Neuron (in vitro differentiated cells): ENCODE measurements at regions not wholly inside any gene's neighbourhood (a gene's known extent, or its start where the extent isn't known, plus 50 kb on each side); places are given as distances from the start of the nearest gene placed in this dataset.

Source experiments
- H2AFZ ChIP-seq: one replicate; pipeline ENCODE4 v1.6.1; 2013; ENCODE audit warnings: low read depth, mild to moderate bottlenecking, inconsistent platforms, low read length, moderate library complexity
- H3K27me3 ChIP-seq: one replicate; pipeline ENCODE4 v1.6.1; 2013; ENCODE audit warnings: low read length; ENCODE audit not compliant: insufficient read depth
- H3K36me3 ChIP-seq: one replicate; pipeline ENCODE4 v1.6.1; 2013; ENCODE audit warnings: low read length; ENCODE audit not compliant: insufficient read depth
- H3K4me1 ChIP-seq: one replicate; pipeline ENCODE4 v1.6.1; 2013; ENCODE audit warnings: low read length; ENCODE audit not compliant: insufficient read depth
- H3K4me3 ChIP-seq: 2 replicates; pipeline ENCODE4 v1.5.1; 2013; ENCODE audit warnings: mild to moderate bottlenecking, low read length, moderate library complexity
- H3K9me3 ChIP-seq: one replicate; pipeline ENCODE4 v1.6.1; 2013; ENCODE audit warnings: low read length

DNA sequence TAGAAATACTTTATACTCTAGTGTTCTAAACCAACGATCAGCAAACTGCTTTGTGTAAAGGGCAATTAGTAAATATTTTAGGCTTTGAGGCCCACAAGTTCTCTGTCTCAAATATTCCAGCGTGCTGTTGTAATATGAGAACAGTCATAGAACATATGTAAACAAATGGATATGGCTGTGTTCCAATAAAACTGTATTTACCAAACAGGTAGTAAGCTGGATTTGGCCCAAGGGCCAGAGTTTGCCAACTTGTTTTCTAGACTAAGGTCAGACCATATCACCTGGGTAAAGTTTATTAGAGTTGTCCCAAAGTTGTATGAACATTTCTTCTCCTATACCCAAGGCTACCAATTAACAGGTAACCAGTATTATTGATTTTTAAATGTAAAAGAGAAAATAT is 303.2 kb upstream of the MC4R start:
- no peaks in the 10 kb centered on the region for H3K4me1 ChIP-seq
- no peak overlapping the region for H3K4me3 ChIP-seq
- no peak overlapping the region for H2AFZ ChIP-seq
- H3K27me3 ChIP-seq = no peaks in the 10 kb centered on the region
- H3K36me3 ChIP-seq = no peaks in the 10 kb centered on the region
- no peaks in the 10 kb centered on the region for H3K9me3 ChIP-seq

- H3K4me1 ChIP-seq = no peaks in the 10 kb centered on the region
Observed at GRCh38 chr18:60676815-60677214, 304.2 kb upstream of the MC4R start.

DNA sequence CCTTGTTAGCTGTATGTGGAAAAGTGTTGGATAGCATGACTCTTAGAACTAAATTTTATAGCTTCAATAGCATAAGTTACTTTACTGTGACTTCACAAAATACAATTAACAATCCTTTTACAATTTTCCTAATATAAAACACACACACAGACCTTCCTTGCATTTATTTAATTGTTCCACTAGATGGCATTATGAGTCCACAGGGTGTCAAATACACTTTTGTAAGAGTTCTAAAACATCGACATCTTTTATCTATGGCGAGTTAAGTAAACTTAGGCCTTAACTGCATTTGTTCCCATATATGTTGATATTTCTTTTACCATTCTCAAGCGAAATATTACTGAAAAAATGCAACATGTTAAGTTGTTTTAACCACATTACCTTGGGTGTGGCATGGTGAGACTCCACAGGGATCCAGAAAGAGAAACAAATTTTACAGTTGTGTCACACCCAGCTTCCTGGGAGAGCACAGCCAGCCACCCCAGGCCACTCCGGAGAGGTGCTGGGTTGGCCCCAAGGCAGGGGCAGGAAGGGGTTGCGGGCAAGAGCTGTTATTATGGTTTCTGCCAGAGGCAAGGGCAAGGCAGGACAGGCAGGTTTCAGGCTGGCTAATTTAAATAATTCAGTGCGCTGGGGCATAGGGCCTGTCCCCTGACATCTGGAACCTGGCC is 312.4 kb upstream of the MC4R start:
- Histone ChIP-seq H2AFZ (no peak overlapping the region), H3K4me3 (no peak overlapping the region), H3K36me3 (no peaks in the 10 kb centered on the region), H3K4me1 (no peaks in the 10 kb centered on the region), H3K27me3 (no peaks in the 10 kb centered on the region), H3K9me3 (no peaks in the 10 kb centered on the region)

More at GRCh38 chr18:60676815-60677214, 304.2 kb upstream of the MC4R start:
- Histone ChIP-seq H3K9me3 (no peaks in the 10 kb centered on the region), H3K36me3 (no peaks in the 10 kb centered on the region), H3K4me3 (no peak overlapping the region), H2AFZ (no peak overlapping the region), H3K27me3 (no peaks in the 10 kb centered on the region)

- Histone ChIP-seq H3K27me3 (no peaks in the 10 kb centered on the region), H2AFZ (no peak overlapping the region), H3K36me3 (no peaks in the 10 kb centered on the region), H3K9me3 (no peaks in the 10 kb centered on the region), H3K4me1 (no peaks in the 10 kb centered on the region), H3K4me3 (no peak overlapping the region)
Observed at GRCh38 chr18:60686142-60686541, 313.6 kb upstream of the MC4R start.

- Histone ChIP-seq H3K4me1 (no peaks in the 10 kb centered on the region), H3K27me3 (no peaks in the 10 kb centered on the region), H3K36me3 (no peaks in the 10 kb centered on the region), H3K4me3 (no peak overlapping the region), H2AFZ (no peak overlapping the region), H3K9me3 (no peaks in the 10 kb centered on the region)
Observed at GRCh38 chr18:60691061-60691460, 318.5 kb upstream of the MC4R start.

DNA sequence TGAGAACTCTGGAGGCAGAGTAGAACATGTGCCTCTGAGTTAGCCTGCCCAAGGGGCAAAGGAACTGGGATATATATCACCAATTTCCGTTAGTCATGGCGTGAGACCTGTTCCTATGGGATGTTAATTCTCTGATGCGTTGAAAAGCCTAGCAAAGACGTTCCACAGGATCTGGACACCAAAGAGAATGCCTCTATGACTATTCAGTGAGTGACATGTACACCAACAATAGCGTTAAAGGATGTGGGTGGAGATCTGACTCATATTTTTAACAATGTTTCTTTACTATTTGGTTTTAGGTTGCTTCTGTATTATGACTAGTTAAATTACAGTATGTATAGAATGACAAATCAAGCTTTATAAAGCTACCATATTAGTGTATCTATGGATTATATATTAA is 320.9 kb upstream of the MC4R start:
- Histone ChIP-seq H2AFZ (no peak overlapping the region), H3K27me3 (no peaks in the 10 kb centered on the region), H3K36me3 (no peaks in the 10 kb centered on the region), H3K4me1 (no peaks in the 10 kb centered on the region), H3K4me3 (no peak overlapping the region), H3K9me3 (no peaks in the 10 kb centered on the region)

DNA sequence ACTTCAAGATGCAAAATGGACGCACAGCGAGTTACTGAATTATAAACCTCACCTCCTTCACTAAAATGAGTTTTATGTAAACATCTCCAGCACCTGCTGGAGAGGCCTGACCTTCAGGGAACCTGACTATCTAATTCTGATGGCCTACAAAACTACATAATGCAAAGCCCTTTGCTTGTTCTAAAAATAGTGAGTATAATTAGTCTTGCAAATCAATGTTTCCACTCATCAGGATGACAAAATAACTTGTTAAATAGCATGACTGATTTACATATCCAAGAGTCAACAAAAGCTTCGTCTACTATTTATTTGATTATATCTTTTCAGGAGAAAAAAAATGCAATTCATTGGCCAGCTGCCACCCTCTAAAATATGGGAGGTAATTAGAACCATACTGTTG is 326.3 kb upstream of the MC4R start:
- no peaks in the 10 kb centered on the region for H3K4me1 ChIP-seq
- no peaks in the 10 kb centered on the region for H3K9me3 ChIP-seq
- no peak overlapping the region for H3K4me3 ChIP-seq
- no peaks in the 10 kb centered on the region for H3K27me3 ChIP-seq
- H3K36me3 ChIP-seq = no peaks in the 10 kb centered on the region
- H2AFZ ChIP-seq = no peak overlapping the region

DNA sequence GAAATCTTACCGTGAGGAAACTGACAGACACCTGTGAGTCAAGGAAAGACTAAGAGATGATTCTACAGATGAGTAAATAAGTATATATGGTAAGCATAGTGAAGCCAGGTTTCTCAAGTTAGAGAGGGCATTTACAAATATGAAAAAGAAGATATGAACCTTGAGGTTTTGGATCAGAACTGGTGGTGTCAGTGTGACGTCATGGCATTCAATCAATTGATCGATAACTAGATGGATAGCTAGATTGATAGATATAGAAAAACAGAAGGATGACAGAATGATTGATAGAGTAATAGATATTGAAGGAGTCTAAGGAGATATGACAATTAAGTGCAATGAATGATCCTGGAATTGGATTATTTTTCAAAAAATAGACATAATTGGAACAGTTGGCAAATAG is 350.2 kb upstream of the MC4R start:
- Histone ChIP-seq H3K4me3 (no peak overlapping the region), H2AFZ (no peak overlapping the region), H3K27me3 (no peaks in the 10 kb centered on the region), H3K4me1 (no peaks in the 10 kb centered on the region), H3K36me3 (no peaks in the 10 kb centered on the region), H3K9me3 (no peaks in the 10 kb centered on the region)

DNA sequence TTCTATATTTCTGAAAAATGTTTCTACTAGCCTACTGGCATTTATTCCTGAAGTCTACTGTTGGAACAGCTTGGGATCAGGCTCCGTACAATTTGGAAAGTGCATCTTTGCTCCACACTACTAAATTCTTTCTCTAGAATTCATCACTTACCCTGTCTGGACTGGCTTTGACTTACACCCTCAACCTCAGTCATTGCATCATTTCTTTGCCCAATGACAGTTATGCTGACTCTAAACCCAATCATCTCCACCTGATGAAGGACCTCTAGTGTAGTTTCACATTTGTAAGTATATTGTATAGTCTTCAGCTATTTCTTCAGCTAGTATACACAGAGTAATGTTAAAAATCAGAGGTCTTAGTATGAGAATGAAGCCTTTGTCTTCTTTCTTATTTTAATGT is 359.6 kb upstream of the MC4R start:
- no peak overlapping the region for H2AFZ ChIP-seq
- H3K36me3 ChIP-seq = no peaks in the 10 kb centered on the region
- H3K27me3 ChIP-seq = no peaks in the 10 kb centered on the region
- H3K9me3 ChIP-seq = no peaks in the 10 kb centered on the region
- H3K4me3 ChIP-seq = no peak overlapping the region
- H3K4me1 ChIP-seq = no peaks in the 10 kb centered on the region

- no peaks in the 10 kb centered on the region for H3K36me3 ChIP-seq
- no peaks in the 10 kb centered on the region for H3K4me1 ChIP-seq
- no peak overlapping the region for H3K4me3 ChIP-seq
- no peak overlapping the region for H2AFZ ChIP-seq
- H3K9me3 ChIP-seq = no peaks in the 10 kb centered on the region
- no peaks in the 10 kb centered on the region for H3K27me3 ChIP-seq
Observed at GRCh38 chr18:60739212-60739611, 366.6 kb upstream of the MC4R start.

- Histone ChIP-seq H3K36me3 (no peaks in the 10 kb centered on the region), H3K9me3 (no peaks in the 10 kb centered on the region), H3K27me3 (no peaks in the 10 kb centered on the region), H3K4me3 (no peak overlapping the region), H3K4me1 (no peaks in the 10 kb centered on the region), H2AFZ (no peak overlapping the region)
Observed at GRCh38 chr18:60740313-60740712, 367.7 kb upstream of the MC4R start.

- H3K4me1 ChIP-seq = no peaks in the 10 kb centered on the region
- H3K27me3 ChIP-seq = no peaks in the 10 kb centered on the region
- no peaks in the 10 kb centered on the region for H3K9me3 ChIP-seq
- no peak overlapping the region for H3K4me3 ChIP-seq
- H3K36me3 ChIP-seq = no peaks in the 10 kb centered on the region
- no peak overlapping the region for H2AFZ ChIP-seq
Observed at GRCh38 chr18:60746491-60746890, 373.9 kb upstream of the MC4R start.

DNA sequence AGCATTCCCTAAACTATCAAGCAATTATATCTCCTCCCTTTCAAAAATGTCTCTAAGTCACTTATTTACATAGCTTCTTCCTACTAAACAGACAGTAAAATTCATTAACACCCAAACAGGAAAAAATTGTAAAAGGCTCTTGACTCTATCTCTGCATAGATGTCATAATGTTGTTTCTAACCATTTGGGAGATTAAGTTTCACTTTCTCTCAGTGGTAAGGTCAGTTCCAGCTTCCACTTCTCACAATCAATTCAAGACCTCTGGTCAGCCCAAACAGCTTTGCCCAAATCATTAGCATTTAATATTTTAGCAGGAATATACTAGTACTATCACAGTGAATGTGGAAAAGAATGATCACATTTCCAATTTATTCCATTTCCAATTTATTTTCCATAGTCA is 374.3 kb upstream of the MC4R start:
- Histone ChIP-seq H3K36me3 (no peaks in the 10 kb centered on the region), H2AFZ (no peak overlapping the region), H3K9me3 (no peaks in the 10 kb centered on the region), H3K27me3 (no peaks in the 10 kb centered on the region), H3K4me1 (no peaks in the 10 kb centered on the region), H3K4me3 (no peak overlapping the region)

- Histone ChIP-seq H3K4me3 (no peak overlapping the region), H3K9me3 (no peaks in the 10 kb centered on the region), H3K27me3 (no peaks in the 10 kb centered on the region), H3K4me1 (no peaks in the 10 kb centered on the region), H2AFZ (no peak overlapping the region), H3K36me3 (no peaks in the 10 kb centered on the region)
Observed at GRCh38 chr18:60753753-60754152, 381.2 kb upstream of the MC4R start.
